GM12891 (cell line): ENCODE measurements at regions not wholly inside any gene's neighbourhood (a gene's known extent, or its start where the extent isn't known, plus 50 kb on each side); places are given as distances from the start of the nearest gene placed in this dataset.
"Not testable (repeated sequence)": the region's sequence is repeated elsewhere in the genome, so short reads cannot be mapped to it uniquely, and the experiment has no call there.

Experiments
- DNase-seq: peaks from one replicate; pipeline ENCODE4 v3.0.0; 2011; ENCODE audit warnings: low spot score; ENCODE audit not compliant: insufficient read length
- FAIRE-seq: peaks from 2 replicates; lab custom pipeline; 2011; peaks lifted over from hg19 to GRCh38; lab: Jason Lieb, UNC
- PAX5 ChIP-seq: IDR thresholded peaks from 2 replicates; pipeline ENCODE4 v1.6.1; 2011; ENCODE audit warnings: low read length, moderate library complexity, mild to moderate bottlenecking; ENCODE audit not compliant: insufficient read depth, severe bottlenecking
- POLR2A ChIP-seq: IDR thresholded peaks from 2 replicates; pipeline ENCODE4 v1.6.1; 2011; ENCODE audit warnings: low read depth, low read length, control low read depth
- POLR2AphosphoS5 ChIP-seq: IDR thresholded peaks from 2 replicates; pipeline ENCODE4 v1.6.1; 2011; ENCODE audit warnings: low read depth, low read length, control low read depth
- POU2F2 ChIP-seq: IDR thresholded peaks from 2 replicates; pipeline ENCODE4 v1.6.1; 2011; ENCODE audit warnings: low read depth, mild to moderate bottlenecking, control low read depth, low read length, moderate library complexity
- SPI1 ChIP-seq: IDR thresholded peaks from 2 replicates; pipeline ENCODE4 v1.6.1; 2011; ENCODE audit warnings: low read depth, low read length, control low read depth
- TAF1 ChIP-seq: IDR thresholded peaks from 2 replicates; pipeline ENCODE4 v1.6.1; 2011; ENCODE audit warnings: low read depth, low read length, control low read depth

GRCh38 chr5:143533978-143534760 is 130.7 kb upstream of the NR3C1 start:
- no peak for FAIRE-seq

GRCh38 chr5:143533475-143533874 is 130.0 kb upstream of the NR3C1 start:
- TF ChIP-seq POLR2AphosphoS5 = no peak
- no peak for FAIRE-seq
- no peak for DNase-seq

More at GRCh38 chr5:143533978-143534760, 130.7 kb upstream of the NR3C1 start:
- TF ChIP-seq POU2F2 = no peak
- TF ChIP-seq POLR2AphosphoS5 = no peak
- TF ChIP-seq PAX5 = no peak
- TF ChIP-seq TAF1 = no peak
- no peak for TF ChIP-seq SPI1
- TF ChIP-seq POLR2A = no peak
- no peak for DNase-seq

- DNase-seq = no peak
- TF ChIP-seq POLR2AphosphoS5 (no peak), PAX5 (no peak), TAF1 (no peak), POU2F2 (no peak), SPI1 (no peak), POLR2A (no peak)
- peak; percentile 57 for FAIRE-seq
These were observed 124.3 kb upstream of the NR3C1 start for GRCh38 chr5:143527808-143528207.

- FAIRE-seq (no peak), DNase-seq (no peak)
- no peak for TF ChIP-seq SPI1
- TF ChIP-seq PAX5 = no peak
These were observed 121.7 kb upstream of the NR3C1 start for GRCh38 chr5:143525176-143525575.

- FAIRE-seq (no peak), DNase-seq (no peak)
- TF ChIP-seq SPI1 = no peak
- TF ChIP-seq POU2F2 = no peak
These were observed 121.0 kb upstream of the NR3C1 start for GRCh38 chr5:143524338-143524945.

GRCh38 chr5:143521846-143522400 is 118.4 kb upstream of the NR3C1 start:
- no peak for FAIRE-seq

GRCh38 chr5:143521141-143521540 is 117.7 kb upstream of the NR3C1 start:
- FAIRE-seq (no peak), DNase-seq (no peak)
- TF ChIP-seq POU2F2 (no peak), POLR2AphosphoS5 (no peak), POLR2A (no peak), SPI1 (no peak), TAF1 (no peak), PAX5 (no peak)

More at GRCh38 chr5:143521846-143522400, 118.4 kb upstream of the NR3C1 start:
- TF ChIP-seq POLR2AphosphoS5 = no peak
- TF ChIP-seq POU2F2 = no peak
- no peak for TF ChIP-seq PAX5
- no peak for TF ChIP-seq SPI1
- TF ChIP-seq TAF1 = no peak
- TF ChIP-seq POLR2A = no peak
- no peak for DNase-seq

- not testable (repeated sequence) for FAIRE-seq, DNase-seq
These were observed 115.7 kb upstream of the NR3C1 start for GRCh38 chr5:143519215-143519614.

- not testable (repeated sequence) for FAIRE-seq, DNase-seq
These were observed 114.3 kb upstream of the NR3C1 start for GRCh38 chr5:143517824-143518223.

GRCh38 chr5:143516249-143516648 is 112.8 kb upstream of the NR3C1 start:
- DNase-seq = no peak
- FAIRE-seq = no peak
- TF ChIP-seq POU2F2 = no peak
- TF ChIP-seq POLR2A = no peak
- TF ChIP-seq POLR2AphosphoS5 = no peak
- TF ChIP-seq SPI1 = no peak
- TF ChIP-seq PAX5 = no peak
- no peak for TF ChIP-seq TAF1

GRCh38 chr5:143515829-143516228 is 112.3 kb upstream of the NR3C1 start:
- no peak for TF ChIP-seq PAX5
- no peak for TF ChIP-seq POLR2AphosphoS5
- no peak for TF ChIP-seq TAF1
- FAIRE-seq = peak; percentile 80
- no peak for DNase-seq
